K562 (cell line): ENCODE measurements at regions not wholly inside any gene's neighbourhood (a gene's known extent, or its start where the extent isn't known, plus 50 kb on each side); places are given as distances from the start of the nearest gene placed in this dataset.

ENCODE experiments used
- ATF3 ChIP-seq, 2 experiments: fragments of 450-650 bp in 1 of 2; sonication (generic) in 1 of 2; formaldehyde crosslinking in 1 of 2; IDR thresholded peaks in 1 of 2; conservative IDR thresholded peaks in 1 of 2; 2 replicates each; pipeline versions ENCODE4 v1.6.1 to v1.8.1; 2016 to 2023; ENCODE audit warnings: mild to moderate bottlenecking in 2 of 2, moderate library complexity in 2 of 2, inconsistent platforms in 1 of 2, missing genetic modification reagents in 1 of 2
- FOXM1 ChIP-seq, 2 experiments: fragments of 450-650 bp in 1 of 2; sonication (generic) in 1 of 2; formaldehyde crosslinking in 1 of 2; IDR thresholded peaks; 2 replicates each; pipeline versions ENCODE4 v1.6.1 to v1.9.0; 2017 to 2022; ENCODE audit warnings: low read depth in 2 of 2, mild to moderate bottlenecking in 2 of 2, missing genetic modification reagents in 1 of 2, moderate library complexity in 1 of 2
- NRF1 ChIP-seq, 2 experiments: fragments of 450-650 bp; IDR thresholded peaks in 1 of 2; conservative IDR thresholded peaks in 1 of 2; 2 replicates each; pipeline ENCODE4 v1.6.1; 2014; ENCODE audit warnings: mild to moderate bottlenecking in 2 of 2
- PRMT5 ChIP-seq: sonication (generic); formaldehyde crosslinking; IDR thresholded peaks from 2 replicates; pipeline ENCODE4 v1.5.0; 2020; ENCODE audit warnings: missing genetic modification reagents
- ZBTB7A ChIP-seq: IDR thresholded peaks from 2 replicates; pipeline ENCODE4 v1.6.1; 2011; ENCODE audit warnings: low read depth, mild to moderate bottlenecking, low read length, moderate library complexity, borderline replicate concordance; ENCODE audit not compliant: control insufficient read depth
- ZNF512 ChIP-seq: IDR thresholded peaks from 2 replicates; pipeline ENCODE4 v1.6.1; 2016; ENCODE audit warnings: missing genetic modification characterization, missing compliant biosample characterization
- TF ChIP-seq, protein P1 (sequence below), 3 experiments: IDR thresholded peaks in 2 of 3; conservative IDR thresholded peaks in 1 of 3; 2 replicates each; pipeline ENCODE4 v1.5.1; 2011 to 2012; ENCODE audit warnings: low read length in 3 of 3, mild to moderate bottlenecking in 3 of 3, control low read depth in 2 of 3, improper control_type of control experiment in 1 of 3, inconsistent platforms in 1 of 3, low read depth in 1 of 3, mixed read lengths in 1 of 3, moderate library complexity in 1 of 3; ENCODE audit not compliant: insufficient read depth in 2 of 3

DNA sequence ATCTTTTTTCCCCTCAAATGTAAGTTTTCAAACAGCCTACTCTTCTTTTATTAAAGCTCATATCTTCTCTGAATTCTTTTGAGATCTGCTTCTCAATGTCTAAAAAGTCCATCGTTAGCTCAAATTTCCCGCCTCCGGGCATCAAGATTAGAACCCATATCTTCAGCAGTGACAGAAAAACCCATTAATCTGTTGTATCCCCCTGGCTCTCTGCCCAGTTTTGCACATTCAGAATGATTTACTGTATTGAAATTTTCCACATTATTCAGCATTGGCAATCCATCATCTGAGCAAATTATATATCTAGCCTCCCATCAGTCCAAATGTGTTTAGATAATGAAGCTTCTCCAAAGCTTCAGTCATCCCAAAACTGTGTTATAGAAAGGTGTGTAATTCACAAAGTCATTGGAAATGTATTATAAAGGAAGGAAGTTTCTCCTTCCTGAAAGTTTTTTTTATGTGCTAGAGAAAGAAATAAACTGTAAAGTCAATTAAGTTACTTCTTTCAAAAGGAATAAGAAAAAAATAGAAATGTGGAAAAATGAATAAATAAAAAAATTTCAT is 849.9 kb downstream of the MAT2B start:
- TF ChIP-seq ATF3 (IDR thresholded peaks at IDR 0.05) (no peak), ATF3 (CRISPR knock-in tag; conservative IDR thresholded peaks at IDR 0.05) (no peak), ZNF512 (peak; percentile 65; the same call in 1 of the 2 replicates), ZBTB7A (no peak), NRF1 (conservative IDR thresholded peaks at IDR 0.05 in 1 of 2, IDR thresholded peaks at IDR 0.05 in 1 of 2) (no peak), PRMT5 (CRISPR knock-in tag) (no peak), FOXM1 (IDR thresholded peaks at IDR 0.05; ENCODE audit: low read depth) (no peak), FOXM1 (CRISPR knock-in tag; IDR thresholded peaks at IDR 0.05; ENCODE audit: low read depth) (no peak)
- TF ChIP-seq, protein P1, sequence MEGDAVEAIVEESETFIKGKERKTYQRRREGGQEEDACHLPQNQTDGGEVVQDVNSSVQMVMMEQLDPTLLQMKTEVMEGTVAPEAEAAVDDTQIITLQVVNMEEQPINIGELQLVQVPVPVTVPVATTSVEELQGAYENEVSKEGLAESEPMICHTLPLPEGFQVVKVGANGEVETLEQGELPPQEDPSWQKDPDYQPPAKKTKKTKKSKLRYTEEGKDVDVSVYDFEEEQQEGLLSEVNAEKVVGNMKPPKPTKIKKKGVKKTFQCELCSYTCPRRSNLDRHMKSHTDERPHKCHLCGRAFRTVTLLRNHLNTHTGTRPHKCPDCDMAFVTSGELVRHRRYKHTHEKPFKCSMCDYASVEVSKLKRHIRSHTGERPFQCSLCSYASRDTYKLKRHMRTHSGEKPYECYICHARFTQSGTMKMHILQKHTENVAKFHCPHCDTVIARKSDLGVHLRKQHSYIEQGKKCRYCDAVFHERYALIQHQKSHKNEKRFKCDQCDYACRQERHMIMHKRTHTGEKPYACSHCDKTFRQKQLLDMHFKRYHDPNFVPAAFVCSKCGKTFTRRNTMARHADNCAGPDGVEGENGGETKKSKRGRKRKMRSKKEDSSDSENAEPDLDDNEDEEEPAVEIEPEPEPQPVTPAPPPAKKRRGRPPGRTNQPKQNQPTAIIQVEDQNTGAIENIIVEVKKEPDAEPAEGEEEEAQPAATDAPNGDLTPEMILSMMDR (IDR thresholded peaks at IDR 0.05 in 2 of 3, conservative IDR thresholded peaks at IDR 0.05 in 1 of 3; ENCODE audit: insufficient read depth in 2 of 3, low read depth in 1 of 3, low read length in 3 of 3): no peak
